ENCODE measurements at regions not wholly inside any gene's neighbourhood (a gene's known extent, or its start where the extent isn't known, plus 50 kb on each side); places are given as distances from the start of the nearest gene placed in this dataset.

GRCh38 chr19:30722186-30722585 lies 350.0 kb downstream of the ZNF536 start:
- DNase-seq, result no peak

DNA sequence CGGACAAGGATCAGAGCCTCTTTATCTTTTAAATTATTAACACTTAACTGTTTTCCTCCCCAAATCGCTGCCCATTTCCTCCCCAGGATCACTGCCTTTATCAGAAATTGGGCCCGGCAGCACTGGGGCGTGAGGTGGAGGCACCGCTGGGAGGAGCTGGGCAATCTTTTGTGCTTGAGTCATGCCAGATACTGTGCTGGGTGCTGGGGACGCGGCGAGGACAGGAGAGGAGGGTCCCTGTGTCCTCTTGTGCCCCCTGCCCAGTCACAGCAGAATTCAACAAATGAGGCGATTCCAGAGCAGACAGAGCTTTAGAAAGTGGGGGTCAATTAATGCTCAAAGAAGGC lies 347.8 kb downstream of the ZNF536 start:
- no peak for DNase-seq

- DNase-seq, result no peak
Observed at GRCh38 chr19:30719189-30719998, 347.2 kb downstream of the ZNF536 start.

DNA sequence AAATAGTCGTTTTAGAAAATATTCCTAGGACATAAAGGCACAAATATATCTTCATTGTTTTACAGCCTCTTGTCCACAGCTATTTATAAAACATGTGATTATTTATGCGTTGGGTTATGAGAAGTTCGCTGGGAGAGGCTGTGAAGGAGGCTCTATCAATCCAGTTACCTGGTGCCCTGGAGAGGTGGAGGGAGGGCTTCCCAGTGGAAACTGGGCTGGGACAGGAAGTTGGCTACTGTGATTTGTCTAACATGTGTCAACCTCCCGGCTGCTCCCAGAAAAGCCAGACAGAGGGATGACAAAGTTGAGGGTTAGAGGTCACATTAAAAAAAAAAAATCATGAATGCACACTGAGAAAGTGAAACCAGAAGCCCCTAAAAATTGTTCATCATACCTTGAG lies 346.5 kb downstream of the ZNF536 start:
- DNase-seq, result no peak

- DNase-seq, result no peak
Observed at GRCh38 chr19:30718014-30718413, 345.8 kb downstream of the ZNF536 start.

- DNase-seq, result no peak
Observed at GRCh38 chr19:30717381-30717780, 345.2 kb downstream of the ZNF536 start.

DNA sequence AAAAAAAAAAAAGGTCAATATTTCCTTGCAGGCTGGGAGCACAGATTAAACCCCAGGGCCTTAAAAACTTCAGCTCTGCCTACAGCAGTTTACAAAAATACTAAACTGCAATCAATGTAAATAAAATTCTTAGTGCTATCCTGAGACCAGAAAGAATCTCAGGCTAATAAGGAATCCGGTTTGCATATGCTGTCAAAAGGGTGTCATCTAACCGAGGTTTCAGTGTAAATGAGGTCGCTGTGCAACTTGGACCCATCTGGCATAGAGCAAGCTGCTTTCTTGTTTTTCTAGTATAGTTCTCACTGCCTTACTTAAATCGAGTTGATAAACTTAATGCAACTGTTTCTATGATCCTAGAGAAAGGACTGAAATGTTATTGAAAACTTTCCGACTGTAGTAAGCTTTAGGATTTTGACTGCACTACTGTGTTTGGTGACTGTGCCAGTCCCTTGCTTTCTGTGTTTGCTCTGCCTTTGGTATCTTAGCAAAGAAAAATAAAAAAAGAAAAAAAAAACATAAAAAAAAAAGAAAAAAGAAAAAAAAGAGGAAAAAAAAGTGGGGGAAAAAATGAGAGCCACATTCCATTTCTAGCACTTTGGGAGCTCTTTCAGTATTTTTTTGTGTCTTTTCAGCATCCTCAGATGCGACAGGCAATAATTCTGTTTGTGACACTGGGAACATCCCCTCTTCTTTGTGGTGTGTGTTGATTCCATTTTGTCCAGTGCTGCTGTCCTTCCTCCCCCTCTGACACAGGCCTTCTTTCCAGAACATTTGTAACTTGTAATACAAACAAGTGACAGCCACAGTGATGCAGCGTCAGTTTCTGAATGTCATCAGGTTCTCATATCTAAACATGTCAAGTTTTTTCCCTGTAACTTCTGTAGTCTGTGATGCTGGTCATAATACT lies 340.5 kb downstream of the ZNF536 start:
- DNase-seq, result no peak

GRCh38 chr19:30711826-30712225 lies 339.6 kb downstream of the ZNF536 start:
- no peak for DNase-seq

DNA sequence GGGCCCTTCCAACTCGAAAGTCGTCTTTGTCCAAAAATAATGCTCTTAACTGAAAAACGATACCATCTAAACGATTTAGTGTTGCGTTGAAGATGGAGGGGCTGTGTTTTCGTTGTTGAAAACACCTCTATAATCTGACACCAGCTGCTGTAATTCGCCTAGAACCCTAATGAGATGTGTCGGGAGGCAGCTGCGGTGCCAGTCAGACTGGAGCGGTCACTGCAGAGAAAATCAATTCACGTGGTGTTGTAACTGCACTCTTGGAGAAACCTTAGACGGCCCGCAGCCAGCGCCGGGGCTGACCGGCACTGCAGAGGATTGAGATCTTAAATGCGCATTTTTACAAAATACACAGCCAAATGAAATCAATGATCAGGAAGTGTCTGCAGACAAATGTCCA lies 339.1 kb downstream of the ZNF536 start:
- no peak for DNase-seq

- no peak for DNase-seq
Observed at GRCh38 chr19:30710721-30711120, 338.5 kb downstream of the ZNF536 start.

DNA sequence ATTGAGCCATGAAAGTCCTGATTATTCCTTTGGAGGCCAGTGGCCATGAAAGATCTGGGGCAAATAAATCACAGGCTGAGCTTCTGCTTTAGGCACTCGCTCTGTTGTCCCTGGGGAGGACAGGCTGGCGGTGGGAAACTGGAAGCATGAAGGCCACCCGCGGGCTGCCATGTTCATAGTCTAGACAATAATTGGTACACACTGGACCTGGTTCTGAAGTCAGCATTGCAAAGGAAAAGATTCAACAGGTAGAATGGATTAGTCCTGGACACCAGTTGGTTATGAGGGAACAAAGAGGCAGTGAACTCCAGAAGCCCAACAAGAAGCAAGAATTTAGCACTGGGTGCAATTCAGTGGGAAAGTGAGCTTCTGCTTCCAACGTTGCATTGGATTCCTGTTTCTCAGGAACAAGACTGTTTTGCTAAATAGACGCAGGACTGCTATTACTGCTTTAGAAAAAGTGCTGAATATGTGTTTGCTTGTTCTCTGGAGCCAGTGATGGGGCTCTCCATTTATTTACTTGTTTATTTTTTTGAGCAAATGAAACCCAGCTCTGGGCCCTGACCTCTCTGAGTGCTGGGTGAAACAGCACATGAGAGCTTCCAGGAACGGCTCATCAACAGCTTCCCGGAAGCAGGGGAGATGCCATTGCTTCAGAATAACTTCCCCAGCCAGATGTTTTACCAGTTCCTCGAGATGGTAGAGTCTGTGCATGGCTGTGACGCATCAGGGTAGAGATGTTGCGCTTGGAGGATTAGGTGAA lies 336.4 kb downstream of the ZNF536 start:
- no peak for DNase-seq

- DNase-seq, result no peak
Observed at GRCh38 chr19:30704771-30705330, 332.7 kb downstream of the ZNF536 start.

DNA sequence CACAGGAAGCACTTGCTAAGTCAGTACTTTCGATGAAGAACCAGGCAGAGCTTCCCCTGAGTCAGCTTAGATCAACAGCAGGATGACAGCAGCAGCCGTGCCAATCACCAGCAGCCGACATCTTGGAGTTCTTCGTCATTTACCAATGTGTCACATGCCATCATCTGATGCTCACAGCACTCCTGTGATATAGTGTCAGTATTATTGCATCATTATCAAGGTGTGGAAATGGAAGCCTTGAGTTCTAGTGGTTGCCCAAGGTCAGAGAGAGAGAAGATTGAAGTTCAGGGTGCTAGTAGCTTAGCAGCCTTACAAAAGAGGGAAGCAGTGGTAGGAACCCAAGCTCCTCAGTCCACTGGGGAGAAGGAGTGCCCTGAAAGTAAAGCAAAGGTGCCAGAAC lies 331.5 kb downstream of the ZNF536 start:
- DNase-seq, result no peak

DNA sequence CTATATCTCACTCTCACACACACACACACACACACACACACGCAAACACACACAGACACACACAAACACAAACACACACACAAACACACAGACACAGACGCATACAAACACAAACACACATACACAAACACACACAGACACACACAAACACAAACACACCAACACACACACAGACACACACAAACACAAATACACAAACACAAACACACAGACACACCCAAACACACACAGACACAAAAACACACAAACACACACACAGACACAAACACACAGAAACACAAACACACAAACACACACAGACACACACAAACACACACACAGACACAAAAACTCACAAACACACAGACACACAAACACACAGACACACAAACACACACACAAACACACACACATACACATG lies 329.0 kb downstream of the ZNF536 start:
- no peak for DNase-seq

DNA sequence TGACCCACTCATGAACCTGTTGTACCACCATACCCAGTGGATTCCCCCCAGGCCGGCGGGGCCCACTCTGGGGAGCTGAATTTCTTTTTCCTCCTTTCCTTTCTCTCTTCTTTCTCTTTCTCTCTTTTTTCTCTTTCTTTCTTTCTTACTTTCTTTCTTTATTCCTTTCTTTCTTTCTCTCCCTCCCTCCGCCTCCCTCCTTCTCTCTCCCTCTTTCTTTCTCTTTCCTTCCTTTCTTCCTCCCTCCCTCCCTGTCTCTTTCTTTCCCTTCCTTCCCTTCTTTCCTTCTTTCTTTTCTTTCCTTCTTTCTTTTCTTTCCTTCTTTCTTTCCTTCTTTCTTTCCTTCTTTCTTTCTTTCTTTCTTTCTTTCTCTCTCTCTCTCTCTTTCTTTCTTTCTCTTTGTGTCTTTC lies 327.7 kb downstream of the ZNF536 start:
- no peak for DNase-seq

DNA sequence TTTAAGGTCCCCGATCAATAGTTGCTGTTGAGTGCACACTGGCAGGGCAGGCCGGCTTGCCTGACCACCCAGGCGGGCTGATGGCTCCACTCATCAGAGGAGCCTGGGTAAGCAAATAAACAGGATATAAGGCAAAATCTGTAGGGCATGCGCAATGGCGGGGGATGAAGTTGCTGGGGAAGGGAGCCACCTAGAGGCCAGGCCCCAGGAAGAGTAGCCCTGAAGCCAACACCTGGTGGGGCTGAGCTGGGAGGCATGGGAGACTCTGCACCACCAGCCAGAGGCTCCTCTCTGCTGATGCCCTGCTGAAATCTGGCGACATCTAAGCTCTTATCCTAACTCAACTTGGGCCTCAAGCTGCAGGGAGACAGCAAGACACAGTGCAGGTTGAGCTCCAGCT lies 324.3 kb downstream of the ZNF536 start:
- DNase-seq, result no peak

DNA sequence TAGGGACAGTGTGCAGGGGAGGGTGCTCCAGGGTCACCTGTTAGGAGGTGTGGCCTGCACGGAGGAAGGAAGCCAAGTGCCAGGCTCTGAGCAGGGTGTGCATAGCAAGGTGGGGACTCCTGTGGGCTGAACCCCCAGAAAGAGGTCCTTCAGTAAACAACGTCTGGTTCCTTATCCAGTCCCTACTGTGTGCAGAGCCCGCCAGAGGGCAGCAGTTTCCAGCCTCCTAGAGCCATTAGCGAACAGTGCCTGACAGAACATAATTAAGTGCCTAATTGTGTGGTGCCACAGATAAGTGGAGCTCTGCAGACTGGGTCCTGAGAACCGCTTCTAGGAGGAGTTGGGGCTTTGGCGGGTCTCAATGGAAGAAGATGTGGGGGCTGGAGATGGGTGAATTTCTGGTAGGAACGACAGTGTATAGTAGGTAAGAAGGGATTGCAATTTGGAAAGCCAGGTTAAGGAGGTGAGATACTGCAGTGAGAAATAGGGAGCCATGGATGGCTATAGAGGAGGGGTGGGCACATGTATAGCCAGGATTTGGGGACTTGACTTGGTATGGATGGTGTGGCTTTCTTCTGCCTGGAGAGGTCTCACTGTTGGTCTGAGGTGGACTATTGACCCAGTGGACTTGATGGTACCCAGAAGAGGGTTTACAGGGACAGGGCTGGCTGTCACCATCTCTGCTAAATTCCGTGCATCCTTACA lies 323.1 kb downstream of the ZNF536 start:
- DNase-seq, result no peak

- DNase-seq, result no peak
Observed at GRCh38 chr19:30694156-30694755, 322.1 kb downstream of the ZNF536 start.

GRCh38 chr19:30692879-30693503 lies 320.8 kb downstream of the ZNF536 start:
- DNase-seq, result no peak

- no peak for DNase-seq
Observed at GRCh38 chr19:30692181-30692811, 320.1 kb downstream of the ZNF536 start.

GRCh38 chr19:30691819-30692166 lies 319.6 kb downstream of the ZNF536 start:
- no peak for DNase-seq

Measured in activated T-cell treated with anti-CD3 and anti-CD28 coated beads, Interleukin-2, amount 50 U/mL, for 1 hour (primary cell).